AG09319 (cell line): ENCODE measurements at regions not wholly inside any gene's neighbourhood (a gene's known extent, or its start where the extent isn't known, plus 50 kb on each side); places are given as distances from the start of the nearest gene placed in this dataset.
"Not testable (repeated sequence)": the region's sequence is repeated elsewhere in the genome, so short reads cannot be mapped to it uniquely, and the experiment has no call there.

ENCODE experiments used
- DNase-seq: peaks from one replicate; pipeline ENCODE4 v3.0.0-alpha.2; 2010; ENCODE audit warnings: low read depth; ENCODE audit errors: extremely low read depth
- CTCF ChIP-seq: IDR thresholded peaks from 2 replicates; pipeline ENCODE4 v1.5.1; 2011; ENCODE audit warnings: low read depth, mild to moderate bottlenecking, inconsistent platforms, low read length, moderate library complexity

- TF ChIP-seq CTCF, result no peak
- no peak for DNase-seq
Observed at GRCh38 chr14:57058319-57058718, 210.4 kb downstream of the EXOC5 start.

GRCh38 chr14:57057803-57058202 is 210.9 kb downstream of the EXOC5 start:
- DNase-seq, result no peak

GRCh38 chr14:57056522-57056921 is 212.2 kb downstream of the EXOC5 start:
- DNase-seq, result not testable (repeated sequence)

More at GRCh38 chr14:57057803-57058202, 210.9 kb downstream of the EXOC5 start:
- TF ChIP-seq CTCF, result no peak

GRCh38 chr14:57052705-57053302 is 215.9 kb downstream of the EXOC5 start:
- TF ChIP-seq CTCF, result no peak
- no peak for DNase-seq

GRCh38 chr14:57051633-57052032 is 217.1 kb downstream of the EXOC5 start:
- no peak for TF ChIP-seq CTCF
- no peak for DNase-seq

- TF ChIP-seq CTCF, result no peak
- no peak for DNase-seq
Observed at GRCh38 chr14:57049848-57050247, 218.9 kb downstream of the EXOC5 start.

GRCh38 chr14:57046175-57046574 is 222.5 kb downstream of the EXOC5 start:
- DNase-seq, result no peak
- TF ChIP-seq CTCF, result no peak

GRCh38 chr14:57044101-57044973 is 224.4 kb downstream of the EXOC5 start:
- DNase-seq, result not testable (repeated sequence)
